Inflammatory macrophage treated with lipopolysaccharide for 1 hour (primary cell): ENCODE measurements at regions not wholly inside any gene's neighbourhood (a gene's known extent, or its start where the extent isn't known, plus 50 kb on each side); places are given as distances from the start of the nearest gene placed in this dataset.

Source experiments
- DNase-seq, 2 donors: peaks; one replicate each; pipeline ENCODE4 v3.0.0-alpha.2; 2020 to 2022

GRCh38 chr12:93180566-93180965 is 197.2 kb upstream of the NUDT4 start:
- no peak for DNase-seq

GRCh38 chr12:93181409-93181965 is 196.2 kb upstream of the NUDT4 start:
- no peak for DNase-seq

DNA sequence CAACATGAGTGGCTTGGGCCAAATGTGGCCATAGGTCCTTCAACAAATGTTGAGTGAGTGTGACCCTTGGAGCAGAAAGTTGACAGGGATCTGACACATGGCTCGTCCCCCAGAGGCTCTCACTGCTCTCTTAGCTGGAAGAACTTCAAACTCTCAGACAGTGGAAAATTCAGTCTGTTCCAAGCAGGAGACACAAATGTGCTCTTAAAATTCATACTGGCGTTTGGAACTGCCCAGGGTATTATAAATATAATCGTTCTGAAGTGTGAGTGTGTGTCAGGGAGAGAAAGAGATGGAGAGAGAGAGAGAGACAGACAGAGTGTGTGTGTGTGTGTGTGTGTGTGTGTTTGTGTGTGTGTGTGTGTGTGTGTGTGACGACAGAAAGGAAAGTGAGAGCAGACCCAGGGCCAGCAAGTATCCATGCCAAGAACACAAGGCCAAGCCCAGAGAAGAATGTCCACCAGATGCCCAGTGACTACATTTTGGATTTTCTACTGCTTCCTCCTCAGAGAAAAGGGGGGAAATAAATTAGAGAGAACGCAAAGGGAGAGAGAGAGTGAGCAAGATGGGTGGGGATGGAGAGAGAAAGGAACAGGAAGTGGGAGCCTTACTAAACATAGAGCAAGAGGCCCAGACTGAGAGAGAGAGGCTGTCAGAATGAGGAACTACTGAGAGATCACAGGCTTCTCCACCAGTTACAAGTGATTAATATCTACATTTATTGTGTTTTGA is 193.6 kb upstream of the NUDT4 start:
- DNase-seq, result peak; percentile 71 to 73

GRCh38 chr12:93184672-93185368 is 192.9 kb upstream of the NUDT4 start:
- no peak for DNase-seq

GRCh38 chr12:93185369-93185741 is 192.4 kb upstream of the NUDT4 start:
- no peak for DNase-seq

- DNase-seq, result peak; percentile 69 to 76
Measured at GRCh38 chr12:93186131-93186530, 191.6 kb upstream of the NUDT4 start.

DNA sequence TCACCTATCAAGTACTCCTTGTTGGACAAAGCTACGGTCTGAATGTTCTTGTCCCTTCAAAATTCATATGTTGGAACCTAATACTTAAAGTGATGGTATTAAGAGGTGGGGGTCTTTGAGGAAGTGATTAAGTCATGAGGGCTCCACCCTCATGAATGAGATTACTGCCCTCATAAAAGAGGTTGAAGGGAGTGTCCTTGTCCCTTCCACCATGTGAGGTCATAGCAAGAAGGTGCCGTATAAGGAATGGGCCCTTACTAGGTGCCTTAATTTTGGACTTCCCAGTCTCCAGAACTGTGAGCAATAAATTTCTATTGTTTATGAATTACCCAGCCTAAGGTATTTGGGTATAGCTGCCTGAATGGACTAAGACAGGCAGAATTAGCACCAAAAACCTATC is 191.1 kb upstream of the NUDT4 start:
- no peak for DNase-seq

- DNase-seq, result no peak
Measured at GRCh38 chr12:93191423-93191822, 186.3 kb upstream of the NUDT4 start.

DNA sequence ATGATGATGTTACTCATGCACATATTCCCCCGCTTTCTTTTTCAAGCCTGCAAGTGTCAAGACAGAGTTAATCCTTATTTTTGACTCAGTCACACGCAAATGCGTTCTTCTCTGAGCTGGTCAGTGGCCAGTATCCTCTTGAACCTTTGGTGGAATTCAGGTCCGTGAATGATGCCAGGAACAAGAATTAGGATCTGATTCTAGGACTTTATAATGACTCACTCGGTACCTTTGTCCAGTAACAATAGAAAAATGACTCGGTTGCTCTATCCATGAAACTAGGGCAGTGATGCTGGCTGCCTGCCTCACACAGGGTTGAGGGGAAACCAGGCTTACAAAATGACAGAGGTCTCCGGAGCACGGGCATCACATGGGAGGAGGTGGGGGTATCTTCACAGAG is 185.8 kb upstream of the NUDT4 start:
- DNase-seq, result no peak

DNA sequence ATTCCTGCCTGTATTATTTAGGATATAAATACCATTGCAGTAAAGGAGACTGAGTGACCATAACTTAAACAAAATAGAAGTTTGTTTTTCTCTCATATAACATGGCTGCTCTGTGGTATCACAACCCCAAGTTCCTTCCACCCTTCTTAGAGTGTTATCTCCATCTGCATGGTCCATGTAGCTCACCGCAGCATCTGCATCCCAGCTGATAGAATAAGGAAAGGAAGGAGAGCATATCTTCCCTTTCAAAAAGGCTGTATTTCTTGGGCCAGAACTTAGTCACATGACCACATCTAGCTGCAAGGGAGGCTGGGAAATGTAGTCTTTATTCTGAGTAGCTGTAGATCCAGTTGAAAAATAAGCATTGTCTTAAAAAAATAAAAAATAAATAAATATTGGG is 184.8 kb upstream of the NUDT4 start:
- DNase-seq, result no peak

DNA sequence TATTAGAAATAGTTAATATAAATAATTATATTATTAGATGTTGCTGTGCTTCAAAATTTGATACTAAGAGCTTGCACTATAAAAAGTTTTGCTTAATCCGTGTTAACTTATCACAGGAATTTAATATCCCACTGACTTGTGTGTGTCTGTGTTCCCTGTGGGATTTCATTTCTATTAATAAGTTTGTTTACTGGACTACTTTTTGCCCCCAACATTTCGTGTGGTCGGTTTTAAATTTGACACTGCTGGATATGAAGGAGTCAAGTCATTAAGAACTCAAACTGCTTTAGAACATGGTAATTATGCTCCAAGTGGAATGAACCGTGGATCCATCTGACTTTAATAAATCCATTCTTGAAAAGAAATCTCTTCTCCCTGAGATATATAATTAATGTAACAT is 182.2 kb upstream of the NUDT4 start:
- DNase-seq, result no peak

DNA sequence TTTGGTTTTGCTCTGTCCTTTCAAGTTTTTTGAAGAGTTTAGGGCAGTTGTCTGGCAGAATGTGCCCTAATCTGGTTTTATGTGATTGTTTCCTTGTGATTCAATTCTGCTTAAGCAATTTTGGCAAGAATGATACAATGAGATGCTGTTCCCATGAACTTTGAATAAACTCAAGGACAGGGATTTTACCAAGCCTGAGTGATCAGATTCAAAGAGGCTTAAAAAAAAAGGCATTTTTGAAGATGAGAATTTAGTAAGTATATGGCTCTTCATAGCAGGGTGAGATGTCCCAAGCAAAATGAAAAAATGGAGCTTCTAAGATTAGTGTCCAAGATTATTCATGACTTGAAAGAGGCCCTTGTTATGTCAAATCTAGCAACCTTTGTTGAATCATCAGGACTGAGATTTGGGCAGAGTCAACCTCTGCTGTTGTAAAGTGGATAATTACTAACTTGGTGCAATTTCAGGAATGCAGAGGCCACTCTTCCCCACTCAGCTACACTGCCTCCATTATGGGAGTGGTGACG is 180.6 kb upstream of the NUDT4 start:
- no peak for DNase-seq

DNA sequence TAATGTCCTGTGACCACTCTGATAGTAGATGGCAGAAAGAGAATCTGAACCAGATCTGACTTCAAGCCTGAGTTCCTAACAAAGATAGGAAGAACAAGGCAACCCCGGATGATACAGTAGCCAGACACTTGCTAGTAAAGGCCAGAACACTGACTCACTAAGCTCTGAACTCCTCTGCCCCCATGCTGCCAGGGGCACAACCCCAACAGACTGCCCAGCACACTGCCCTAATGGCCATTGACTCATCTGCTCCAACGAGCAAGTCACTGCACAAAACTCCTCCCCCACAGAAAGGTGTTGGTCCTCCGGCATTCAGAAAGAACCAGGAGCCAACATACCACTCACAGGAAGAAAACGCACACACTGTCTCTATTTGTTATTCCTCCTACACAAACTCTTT is 179.6 kb upstream of the NUDT4 start:
- no peak for DNase-seq

DNA sequence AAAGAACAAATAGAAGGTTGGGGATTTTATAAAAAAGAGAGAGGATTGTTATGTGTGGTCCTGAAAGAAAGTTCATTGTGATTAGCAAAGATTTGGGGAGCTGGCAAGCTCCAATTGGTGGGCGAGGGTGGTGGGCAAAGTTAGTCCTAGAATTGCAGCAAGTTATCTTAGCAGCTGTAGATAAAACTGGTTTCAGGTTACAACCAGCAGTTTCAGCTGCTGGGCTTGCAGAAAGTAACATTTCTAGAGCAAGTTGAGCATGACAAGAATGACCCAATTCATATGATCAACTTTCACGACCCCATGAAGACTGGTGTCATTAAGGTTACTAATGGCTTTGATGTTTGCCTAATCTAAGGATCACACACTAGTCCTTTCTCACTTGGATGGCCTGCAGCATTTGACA is 177.9 kb upstream of the NUDT4 start:
- no peak for DNase-seq

- DNase-seq, result no peak
Measured at GRCh38 chr12:93200291-93200917, 177.3 kb upstream of the NUDT4 start.

DNA sequence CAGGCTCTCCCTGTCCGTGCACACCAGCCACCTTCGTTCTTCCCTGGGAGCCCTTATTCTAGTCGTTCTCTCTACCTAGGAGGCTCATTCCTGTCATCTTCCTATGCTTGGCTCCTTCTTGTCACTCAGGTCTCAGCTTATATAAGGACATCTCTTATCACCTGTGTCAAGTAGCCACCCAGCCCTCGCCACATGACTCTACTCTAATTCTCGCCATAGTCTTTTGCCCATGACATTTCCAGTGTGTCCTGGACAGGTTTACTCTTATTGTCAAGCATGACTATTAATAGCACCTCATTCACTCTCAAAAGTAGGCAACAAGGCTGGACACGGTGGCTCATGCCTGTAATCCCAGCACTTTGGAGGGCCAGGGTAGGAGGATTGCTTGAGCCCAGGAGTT is 175.7 kb upstream of the NUDT4 start:
- no peak for DNase-seq

- no peak for DNase-seq
Measured at GRCh38 chr12:93202688-93203087, 175.0 kb upstream of the NUDT4 start.

- no peak for DNase-seq
Measured at GRCh38 chr12:93203361-93203760, 174.4 kb upstream of the NUDT4 start.

DNA sequence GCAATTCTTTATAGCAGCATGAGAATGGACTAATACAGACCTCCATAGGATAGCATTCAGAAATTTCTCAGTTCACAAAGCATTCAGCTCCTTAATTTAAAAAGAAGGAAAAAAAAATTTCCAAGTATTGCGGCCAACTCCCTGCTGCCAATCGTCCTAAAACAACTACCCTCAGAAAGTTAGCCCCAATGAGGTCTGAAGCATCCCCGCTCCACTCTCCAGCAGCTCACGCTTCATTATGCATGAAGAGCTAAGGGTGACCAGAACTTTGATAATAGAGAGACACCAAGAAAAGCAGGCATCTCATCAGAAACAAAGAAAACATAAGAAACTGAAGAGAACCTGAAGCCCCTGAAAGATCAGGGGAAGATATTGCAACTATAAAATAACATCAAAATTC is 172.8 kb upstream of the NUDT4 start:
- no peak for DNase-seq

GRCh38 chr12:93205361-93205760 is 172.4 kb upstream of the NUDT4 start:
- DNase-seq, result no peak

- DNase-seq, result no peak
Measured at GRCh38 chr12:93208011-93208410, 169.7 kb upstream of the NUDT4 start.

DNA sequence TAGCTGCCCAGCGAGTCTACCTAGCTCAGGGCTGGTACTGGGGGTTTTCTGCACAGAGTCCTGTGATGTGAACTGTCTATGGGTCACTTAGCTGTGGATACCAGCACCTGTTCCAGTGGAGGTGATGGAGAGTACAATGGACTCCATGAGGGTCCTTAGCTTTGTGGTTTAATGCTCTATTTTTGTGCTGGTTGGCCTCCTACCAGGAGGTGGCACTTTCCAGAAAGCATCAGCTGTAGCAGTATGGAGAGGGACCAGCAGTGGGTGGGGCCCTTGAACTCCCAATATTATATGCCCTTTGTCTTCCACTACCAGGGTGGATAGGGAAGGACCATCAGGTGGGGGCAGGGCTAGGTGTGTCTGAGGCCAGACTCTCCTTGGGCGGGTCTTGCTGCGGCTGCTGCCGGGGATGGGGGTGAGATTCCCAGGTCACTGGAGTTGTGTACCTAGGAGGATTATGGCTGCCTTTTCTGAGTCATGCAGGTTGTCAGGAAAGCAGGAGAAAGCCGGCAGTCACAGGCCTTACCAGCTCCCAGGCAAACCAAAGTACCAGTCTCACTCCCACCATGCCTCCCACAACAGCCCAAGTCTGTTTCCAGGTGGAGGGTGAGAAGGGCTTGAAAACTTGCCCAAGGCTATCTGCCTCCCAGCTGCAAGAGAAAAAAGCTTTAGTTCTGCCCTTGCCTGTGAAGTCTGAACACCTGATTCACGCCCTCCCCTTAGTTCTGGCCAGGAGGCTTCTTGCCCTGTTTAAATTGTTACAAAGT is 163.0 kb upstream of the NUDT4 start:
- no peak for DNase-seq

DNA sequence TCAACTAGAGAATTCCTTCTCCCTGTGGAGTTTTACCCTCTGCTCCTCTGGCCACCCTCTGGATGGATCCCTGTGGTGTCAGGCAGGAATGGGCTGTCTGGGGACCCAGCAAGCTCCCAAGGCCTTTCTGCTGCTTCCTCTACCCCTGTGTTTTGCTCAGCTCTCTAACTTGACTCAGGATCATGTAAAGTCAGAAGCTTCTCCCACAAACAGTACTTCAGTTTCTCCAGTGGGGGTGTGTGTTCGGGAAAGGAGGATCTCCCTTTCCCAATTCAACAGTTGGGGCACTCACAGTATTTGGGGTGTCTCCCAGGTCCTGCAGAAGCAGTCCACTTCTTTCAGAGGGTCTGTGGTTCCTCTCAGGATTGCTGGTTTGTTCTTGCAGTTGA is 162.4 kb upstream of the NUDT4 start:
- DNase-seq, result no peak
